ENCODE measurements at regions not wholly inside any gene's neighbourhood (a gene's known extent, or its start where the extent isn't known, plus 50 kb on each side); places are given as distances from the start of the nearest gene placed in this dataset.
"Not testable (repeated sequence)": the region's sequence is repeated elsewhere in the genome, so short reads cannot be mapped to it uniquely, and the experiment has no call there.

DNA sequence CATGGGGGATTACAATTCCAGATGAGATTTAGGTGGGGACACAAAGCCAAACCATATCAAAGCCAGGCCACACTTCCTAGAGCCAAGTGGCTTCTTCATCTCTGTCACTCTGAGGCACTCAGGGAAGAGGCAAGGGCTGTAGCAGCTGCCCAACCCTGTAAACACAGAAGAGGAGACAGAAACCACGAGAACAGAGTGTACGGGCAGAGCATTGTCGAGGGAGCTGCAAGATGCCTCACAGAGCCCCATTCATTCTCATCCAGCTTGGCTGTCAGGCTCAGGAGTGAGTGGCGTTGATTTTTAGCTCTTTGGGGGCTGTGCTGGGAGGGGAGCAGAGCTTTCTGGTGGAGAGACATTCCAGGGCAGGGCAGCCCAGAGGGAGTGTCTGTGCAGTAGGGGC lies 117.2 kb upstream of the SALL1 start:
- intact Hi-C loops (cut with DNase I), result no loop called here
- WGBS, 2 donors, result 39 to 60% methylated on average over 4 of the region's 4 CpGs
- TF ChIP-seq, protein P1, sequence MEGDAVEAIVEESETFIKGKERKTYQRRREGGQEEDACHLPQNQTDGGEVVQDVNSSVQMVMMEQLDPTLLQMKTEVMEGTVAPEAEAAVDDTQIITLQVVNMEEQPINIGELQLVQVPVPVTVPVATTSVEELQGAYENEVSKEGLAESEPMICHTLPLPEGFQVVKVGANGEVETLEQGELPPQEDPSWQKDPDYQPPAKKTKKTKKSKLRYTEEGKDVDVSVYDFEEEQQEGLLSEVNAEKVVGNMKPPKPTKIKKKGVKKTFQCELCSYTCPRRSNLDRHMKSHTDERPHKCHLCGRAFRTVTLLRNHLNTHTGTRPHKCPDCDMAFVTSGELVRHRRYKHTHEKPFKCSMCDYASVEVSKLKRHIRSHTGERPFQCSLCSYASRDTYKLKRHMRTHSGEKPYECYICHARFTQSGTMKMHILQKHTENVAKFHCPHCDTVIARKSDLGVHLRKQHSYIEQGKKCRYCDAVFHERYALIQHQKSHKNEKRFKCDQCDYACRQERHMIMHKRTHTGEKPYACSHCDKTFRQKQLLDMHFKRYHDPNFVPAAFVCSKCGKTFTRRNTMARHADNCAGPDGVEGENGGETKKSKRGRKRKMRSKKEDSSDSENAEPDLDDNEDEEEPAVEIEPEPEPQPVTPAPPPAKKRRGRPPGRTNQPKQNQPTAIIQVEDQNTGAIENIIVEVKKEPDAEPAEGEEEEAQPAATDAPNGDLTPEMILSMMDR (IDR thresholded peaks at IDR 0.05), result no peak
- no peak for TF ChIP-seq POLR2A (IDR thresholded peaks at IDR 0.05)
- ATAC-seq (no peak), DNase-seq (no peak)
- Histone ChIP-seq H3K27ac (no peak overlapping the region), H3K4me1 (no peaks in the 10 kb centered on the region), H3K27me3 (peaks cover 0 to 5% of the 10 kb centered on the region in 2 donors), H3K9me3 (no peaks in the 10 kb centered on the region), H3K36me3 (replicated peaks in 1 of 2; ENCODE audit: insufficient read depth in 1 of 2, low read depth in 2 of 2) (no peaks in the 10 kb centered on the region), H3K4me3 (no peak overlapping the region)

DNA sequence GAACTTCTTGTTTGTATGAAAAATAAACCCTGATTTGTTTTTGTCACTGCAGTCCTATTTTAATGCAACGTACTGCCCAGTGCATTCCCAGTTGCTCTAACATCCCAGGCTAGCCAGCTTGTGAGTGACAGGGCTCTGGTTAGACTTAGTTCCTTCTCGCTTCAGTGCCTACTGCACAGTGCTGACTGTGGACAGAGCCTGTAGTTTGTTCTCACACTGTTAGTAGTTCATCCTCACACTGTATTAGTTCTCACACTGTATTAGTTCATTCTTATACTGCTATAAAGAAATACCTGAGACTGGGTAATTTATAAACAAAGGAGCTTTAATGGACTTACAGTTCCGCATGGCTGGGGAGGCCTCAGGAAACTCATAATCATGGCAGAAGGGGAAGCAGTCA lies 116.6 kb upstream of the SALL1 start:
- 64 to 74% methylated on average over 3 of the region's 3 CpGs for WGBS, 2 donors
- Histone ChIP-seq H3K4me3 (no peak overlapping the region), H3K36me3 (replicated peaks in 1 of 2; ENCODE audit: insufficient read depth in 1 of 2, low read depth in 2 of 2) (no peaks in the 10 kb centered on the region), H3K27me3 (peaks cover 0 to 5% of the 10 kb centered on the region in 2 donors), H3K4me1 (no peaks in the 10 kb centered on the region), H3K9me3 (no peaks in the 10 kb centered on the region), H3K27ac (no peak overlapping the region)
- no peak for ATAC-seq
- no peak for TF ChIP-seq POLR2A (IDR thresholded peaks at IDR 0.05)
- TF ChIP-seq, protein P1 (IDR thresholded peaks at IDR 0.05), result no peak
- DNase-seq, result no peak
- intact Hi-C loops (cut with DNase I), result no loop called here

DNA sequence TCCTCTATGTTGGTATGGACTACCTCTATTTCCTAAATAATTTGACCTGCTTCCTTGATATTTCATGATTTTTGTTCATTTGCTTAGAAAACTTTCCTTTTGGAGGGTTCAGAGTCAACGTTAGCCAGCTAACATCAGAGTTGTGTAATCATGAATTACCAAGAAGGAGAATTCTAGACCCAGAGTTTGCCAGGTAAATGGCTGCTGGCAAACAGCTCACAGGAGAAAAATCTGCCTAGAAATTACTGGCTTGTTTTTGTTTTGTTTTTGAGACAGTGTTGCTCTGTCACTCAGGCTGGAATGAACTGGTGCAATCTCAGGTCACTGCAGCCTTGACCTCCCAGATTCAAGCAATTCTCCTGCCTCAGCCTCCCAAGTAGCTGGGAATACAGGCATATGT lies 111.4 kb upstream of the SALL1 start:
- Histone ChIP-seq H3K4me1 (no peaks in the 10 kb centered on the region), H3K27me3 (no peaks in the 10 kb centered on the region), H3K36me3 (replicated peaks in 1 of 2; ENCODE audit: insufficient read depth in 1 of 2, low read depth in 2 of 2) (no peaks in the 10 kb centered on the region), H3K9me3 (peaks cover 0 to 5% (median 0%) of the 10 kb centered on the region in 3 donors), H3K4me3 (no peak overlapping the region), H3K27ac (no peak overlapping the region)
- WGBS, 2 donors, result 48 to 69% methylated on average over 1 of the region's 1 CpG
- intact Hi-C loops (cut with DNase I), result no loop called here
- TF ChIP-seq, protein P1 (IDR thresholded peaks at IDR 0.05), result no peak
- no peak for TF ChIP-seq POLR2A (IDR thresholded peaks at IDR 0.05)
- no peak for DNase-seq
- no peak for ATAC-seq

DNA sequence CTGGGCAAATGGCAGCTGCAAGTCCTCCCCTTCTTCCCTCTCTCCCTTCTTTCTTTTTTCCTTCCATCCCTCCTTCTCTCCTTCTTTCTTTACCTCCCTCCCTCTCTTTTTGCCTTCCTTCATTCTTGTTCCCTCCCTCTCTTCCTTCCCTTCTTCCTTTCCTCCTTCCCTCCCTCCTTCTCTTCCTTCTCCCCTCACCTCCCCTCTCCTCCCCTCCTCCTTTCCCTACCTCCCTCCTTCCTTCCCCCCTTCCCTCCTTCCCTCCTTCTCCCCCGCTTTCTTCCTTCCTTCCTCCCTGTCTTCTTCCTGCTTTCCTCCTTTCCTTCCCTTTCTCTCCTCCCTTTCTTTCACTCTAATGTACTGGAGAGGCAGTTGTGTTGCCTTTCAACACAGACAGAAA lies 110.8 kb upstream of the SALL1 start:
- 38 to 90% methylated on average over 1 of the region's 1 CpG for WGBS, 2 donors
- no peak overlapping the region for H3K27ac ChIP-seq
- no peaks in the 10 kb centered on the region for H3K36me3 ChIP-seq (replicated peaks in 1 of 2; ENCODE audit: insufficient read depth in 1 of 2, low read depth in 2 of 2)
- H3K9me3 ChIP-seq, result peaks cover 0 to 5% (median 0%) of the 10 kb centered on the region in 3 donors
- intact Hi-C loops (cut with DNase I), result no loop called here
- DNase-seq (no peak), ATAC-seq (no peak)
- no peaks in the 10 kb centered on the region for H3K4me1 ChIP-seq
- no peak overlapping the region for H3K4me3 ChIP-seq
- no peak for TF ChIP-seq POLR2A (IDR thresholded peaks at IDR 0.05)
- TF ChIP-seq, protein P1 (IDR thresholded peaks at IDR 0.05), result no peak
- no peaks in the 10 kb centered on the region for H3K27me3 ChIP-seq

DNA sequence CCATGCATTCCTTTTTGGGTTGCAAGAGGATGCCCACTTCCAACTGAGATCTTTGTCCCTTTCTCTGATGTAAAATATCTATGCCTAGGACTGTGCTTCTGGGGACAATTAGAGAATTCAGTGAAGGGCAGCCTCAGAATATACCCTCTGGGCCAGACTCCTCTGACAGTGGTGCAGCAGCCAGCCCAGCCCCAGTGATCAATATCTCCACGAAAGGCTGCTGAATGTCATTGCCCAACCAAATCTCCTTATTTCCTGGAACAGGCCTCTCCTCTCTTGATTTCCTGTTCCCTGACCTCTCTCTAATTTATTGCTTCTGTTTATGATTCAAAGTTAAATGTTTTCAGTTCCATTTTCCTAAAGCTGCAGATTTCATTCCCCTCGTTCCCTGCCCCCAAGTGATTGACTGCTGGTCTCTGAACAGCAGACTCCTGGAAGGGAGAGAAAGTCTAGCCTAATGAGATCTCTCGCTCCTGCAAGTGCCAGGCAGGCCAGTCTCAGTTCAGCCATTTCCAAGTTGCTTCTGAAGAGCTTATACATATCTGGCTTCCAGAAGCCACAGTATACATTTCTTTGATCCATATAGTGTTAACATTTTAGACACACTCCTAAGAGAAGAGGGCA lies 104.4 kb upstream of the SALL1 start:
- no peaks in the 10 kb centered on the region for H3K36me3 ChIP-seq (replicated peaks in 1 of 2; ENCODE audit: insufficient read depth in 1 of 2, low read depth in 2 of 2)
- no peak overlapping the region for H3K27ac ChIP-seq
- intact Hi-C loops (cut with DNase I), result no loop called here
- no peaks in the 10 kb centered on the region for H3K27me3 ChIP-seq
- TF ChIP-seq, protein P1 (IDR thresholded peaks at IDR 0.05), result no peak
- TF ChIP-seq POLR2A (IDR thresholded peaks at IDR 0.05), result no peak
- H3K4me1 ChIP-seq, result no peaks in the 10 kb centered on the region
- H3K4me3 ChIP-seq, result no peak overlapping the region
- H3K9me3 ChIP-seq, result peaks cover 0 to 6% (median 0%) of the 10 kb centered on the region in 3 donors
- ATAC-seq (no peak), DNase-seq (no peak)
- WGBS, 2 donors, result 59 to 64% methylated on average over 3 of the region's 3 CpGs

DNA sequence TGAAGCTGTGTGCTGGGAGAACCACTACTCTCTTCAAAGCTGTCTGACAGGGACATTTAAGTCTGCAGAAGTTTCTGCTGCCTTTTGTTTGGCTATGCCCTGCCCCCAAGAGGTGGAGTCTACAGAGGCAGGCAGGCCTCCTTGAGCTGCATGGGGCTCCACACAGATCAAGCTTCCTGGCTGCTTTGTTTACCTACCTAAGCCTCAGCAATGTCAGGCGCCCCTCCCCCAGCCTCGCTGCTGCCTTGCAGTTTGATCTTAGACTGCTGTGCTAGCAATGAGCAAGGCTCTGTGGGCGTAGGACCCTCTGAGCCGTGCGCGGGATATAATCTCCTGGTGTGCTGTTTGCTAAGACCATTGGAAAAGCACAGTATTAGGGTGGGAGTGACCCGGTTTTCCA lies 103.3 kb upstream of the SALL1 start:
- intact Hi-C loops (cut with DNase I); H3K9me3 ChIP-seq; ATAC-seq: not testable (repeated sequence)

More for the DNA sequence above, 103.3 kb upstream of the SALL1 start:
- not testable (repeated sequence) for DNase-seq; H3K36me3 ChIP-seq (replicated peaks in 1 of 2; ENCODE audit: insufficient read depth in 1 of 2, low read depth in 2 of 2); H3K4me1 ChIP-seq; H3K27ac ChIP-seq; H3K27me3 ChIP-seq; H3K4me3 ChIP-seq
- 68 to 100% methylated on average over 1 to 7 of the region's 7 CpGs for WGBS, 2 donors
